Lower lobe of right lung (tissue), 2 donors: ENCODE measurements at regions not wholly inside any gene's neighbourhood (a gene's known extent, or its start where the extent isn't known, plus 50 kb on each side); places are given as distances from the start of the nearest gene placed in this dataset.

ENCODE experiments used
- ATAC-seq, 2 donors: fragments of 200-7000 bp; cut with Tn5 transposase; one replicate each; pipeline ENCODE4 v1.9.1; 2020 to 2022; ENCODE audit warnings: mild to moderate bottlenecking in 2 of 2, moderate library complexity in 2 of 2
- DNase-seq: peaks from one replicate; pipeline ENCODE4 v3.0.0-alpha.2; 2020
- H3K27ac ChIP-seq: fragments of 200-600 bp; one replicate; pipeline ENCODE4 v1.8.0; 2022
- H3K27me3 ChIP-seq: fragments of 200-600 bp; one replicate; pipeline ENCODE4 v1.8.0; 2022; ENCODE audit warnings: low read depth
- H3K36me3 ChIP-seq: fragments of 200-600 bp; one replicate; pipeline ENCODE4 v1.8.0; 2022; ENCODE audit warnings: mild to moderate bottlenecking
- H3K4me1 ChIP-seq: fragments of 200-600 bp; one replicate; pipeline ENCODE4 v1.8.0; 2022
- H3K4me3 ChIP-seq: fragments of 200-600 bp; one replicate; pipeline ENCODE4 v1.8.0; 2022; ENCODE audit warnings: mild to moderate bottlenecking
- H3K9me3 ChIP-seq: fragments of 200-600 bp; one replicate; pipeline ENCODE4 v1.8.0; 2022
- CTCF ChIP-seq: fragments of 200-600 bp; IDR thresholded peaks from one replicate; pipeline ENCODE4 v1.8.0; 2022; ENCODE audit warnings: antibody characterized with exemption, mild to moderate bottlenecking
- intact Hi-C: fragments of 100-400 bp; cut with DNase I; formaldehyde crosslinking; loops from one replicate; pipeline ENCODE4 v1.11.0; 2022
- donor health status: DM: no; HTN: yes; CAD: no; lungs with severe emphysema.

GRCh38 chr10:117938104-117938503 is 108.6 kb downstream of the RAB11FIP2 start:
- no peak for DNase-seq
- ATAC-seq = no peak
- H3K36me3 ChIP-seq = no peaks in the 10 kb centered on the region
- H3K27ac ChIP-seq = no peak overlapping the region
- intact Hi-C loops = no loop called here
- H3K4me3 ChIP-seq = no peak overlapping the region
- no peaks in the 10 kb centered on the region for H3K4me1 ChIP-seq
- no peaks in the 10 kb centered on the region for H3K9me3 ChIP-seq
- TF ChIP-seq CTCF = no peak
- H3K27me3 ChIP-seq = no peaks in the 10 kb centered on the region

- H3K27me3 ChIP-seq = no peaks in the 10 kb centered on the region
- DNase-seq (no peak), ATAC-seq (no peak)
- TF ChIP-seq CTCF = no peak
- no peaks in the 10 kb centered on the region for H3K4me1 ChIP-seq
- H3K27ac ChIP-seq = no peak overlapping the region
- H3K4me3 ChIP-seq = no peak overlapping the region
- no peaks in the 10 kb centered on the region for H3K36me3 ChIP-seq
- intact Hi-C loops = no loop called here
- H3K9me3 ChIP-seq = no peaks in the 10 kb centered on the region
Observed at GRCh38 chr10:117942226-117942625, 104.5 kb downstream of the RAB11FIP2 start.

GRCh38 chr10:117944676-117945447 is 101.9 kb downstream of the RAB11FIP2 start:
- DNase-seq (no peak), ATAC-seq (no peak)
- intact Hi-C loops = no loop called here
- no peak overlapping the region for H3K27ac ChIP-seq
- no peaks in the 10 kb centered on the region for H3K4me1 ChIP-seq
- TF ChIP-seq CTCF = no peak
- no peaks in the 10 kb centered on the region for H3K36me3 ChIP-seq
- H3K9me3 ChIP-seq = no peaks in the 10 kb centered on the region
- no peaks in the 10 kb centered on the region for H3K27me3 ChIP-seq
- H3K4me3 ChIP-seq = no peak overlapping the region

- no peak overlapping the region for H3K4me3 ChIP-seq
- H3K9me3 ChIP-seq = no peaks in the 10 kb centered on the region
- H3K4me1 ChIP-seq = no peaks in the 10 kb centered on the region
- TF ChIP-seq CTCF = no peak
- intact Hi-C loops = no loop called here
- DNase-seq (no peak), ATAC-seq (no peak)
- no peak overlapping the region for H3K27ac ChIP-seq
- H3K27me3 ChIP-seq = no peaks in the 10 kb centered on the region
- no peaks in the 10 kb centered on the region for H3K36me3 ChIP-seq
Observed at GRCh38 chr10:117945651-117946050, 101.1 kb downstream of the RAB11FIP2 start.

- Histone ChIP-seq H3K27ac (no peak overlapping the region), H3K4me1 (no peaks in the 10 kb centered on the region), H3K9me3 (no peaks in the 10 kb centered on the region), H3K27me3 (no peaks in the 10 kb centered on the region), H3K4me3 (no peak overlapping the region), H3K36me3 (no peaks in the 10 kb centered on the region)
- intact Hi-C loops = no loop called here
- ATAC-seq = no peak
- TF ChIP-seq CTCF = no peak
- no peak for DNase-seq
Observed at GRCh38 chr10:117946525-117947070, 100.1 kb downstream of the RAB11FIP2 start.
